ENCODE measurements at regions not wholly inside any gene's neighbourhood (a gene's known extent, or its start where the extent isn't known, plus 50 kb on each side); places are given as distances from the start of the nearest gene placed in this dataset.

- H3K9ac ChIP-seq (replicated peaks; ENCODE audit: extremely low read depth, insufficient read depth, low read length): no peak overlapping the region
- CTCF ChIA-PET: no interaction called here
- no peak for DNase-seq (ENCODE audit: low read depth, low spot score)
- H3K36me3 ChIP-seq (ENCODE audit: control insufficient read depth in 2 of 2, extremely low read depth in 1 of 2, insufficient read depth in 2 of 2, low read length in 2 of 2): no peaks in the 10 kb centered on the region
- dilution Hi-C loops (cut with MboI; ENCODE audit: extremely low pct_ligation_motif_present, low sequenced_read_pairs) (no loop called here), intact Hi-C loops (cut with micrococcal nuclease) (no loop called here)
- H3K4me2 ChIP-seq (ENCODE audit: insufficient read depth, low read length): no peak overlapping the region
- no peak overlapping the region for H3K27ac ChIP-seq (ENCODE audit: insufficient read depth, low read depth, low read length)
- H4K20me1 ChIP-seq (replicated peaks; ENCODE audit: control insufficient read depth, extremely low read depth, insufficient read depth, low read length): no peaks in the 10 kb centered on the region
- TF ChIP-seq JUN (IDR thresholded peaks at IDR 0.05; ENCODE audit: borderline replicate concordance, insufficient read depth, insufficient read length, low read depth) (no peak), MYC (IDR thresholded peaks at IDR 0.05; ENCODE audit: low read depth, low read length) (no peak), CTCF (IDR thresholded peaks at IDR 0.05; ENCODE audit: extremely low read depth in 1 of 2, insufficient read depth in 1 of 2, low read depth in 1 of 2, low read length in 2 of 2) (no peak), POLR2A (IDR thresholded peaks at IDR 0.05; ENCODE audit: low read depth, low read length) (no peak), GATA2 (IDR thresholded peaks at IDR 0.05; ENCODE audit: insufficient read depth, insufficient read length, low read depth, low read length) (no peak), EZH2 (IDR thresholded peaks at IDR 0.05; ENCODE audit: borderline replicate concordance, low read depth, low read length, severe bottlenecking) (no peak), FOS (IDR thresholded peaks at IDR 0.05; ENCODE audit: borderline replicate concordance, insufficient read depth, low read length) (no peak), POLR2AphosphoS5 (IDR thresholded peaks at IDR 0.05; ENCODE audit: insufficient read depth, low read depth, low read length) (no peak)
- TF ChIP-seq, protein P1, sequence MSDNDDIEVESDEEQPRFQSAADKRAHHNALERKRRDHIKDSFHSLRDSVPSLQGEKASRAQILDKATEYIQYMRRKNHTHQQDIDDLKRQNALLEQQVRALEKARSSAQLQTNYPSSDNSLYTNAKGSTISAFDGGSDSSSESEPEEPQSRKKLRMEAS (IDR thresholded peaks at IDR 0.05; ENCODE audit: insufficient read depth, insufficient read length): no peak
- POLR2A ChIA-PET: no interaction called here
- H3K4me3 ChIP-seq (replicated peaks in 1 of 3; ENCODE audit: insufficient read depth in 1 of 3, low read depth in 1 of 3, low read length in 3 of 3): no peak overlapping the region
- H3K9me3 ChIP-seq (replicated peaks; ENCODE audit: control insufficient read depth, insufficient read depth, low read length): peaks cover 13% of the 10 kb centered on the region
- no peak for FAIRE-seq
- H3K27me3 ChIP-seq (ENCODE audit: control insufficient read depth in 2 of 2, insufficient read depth in 2 of 2, low read length in 2 of 2): no peaks in the 10 kb centered on the region
- BruUV-seq (replicated peaks): no TSS peak
- no peaks in the 10 kb centered on the region for H3K9me1 ChIP-seq (replicated peaks; ENCODE audit: control insufficient read depth, extremely low read depth, insufficient read depth, low read length)
- no peak overlapping the region for H2AFZ ChIP-seq (ENCODE audit: low read depth, low read length)
- no peaks in the 10 kb centered on the region for H3K79me2 ChIP-seq (ENCODE audit: control insufficient read depth, insufficient read depth, low read length)
- H3K4me1 ChIP-seq (ENCODE audit: control insufficient read depth, extremely low read depth, insufficient read depth, low read length): no peaks in the 10 kb centered on the region
These were observed 414.1 kb downstream of the FGF9 start for GRCh38 chr13:22085001-22085400.

Data from endothelial cell of umbilical vein (primary cell).